ENCODE measurements at regions not wholly inside any gene's neighbourhood (a gene's known extent, or its start where the extent isn't known, plus 50 kb on each side); places are given as distances from the start of the nearest gene placed in this dataset.

- no peaks in the 10 kb centered on the region for H3K27me3 Mint-ChIP-seq (ENCODE audit: unreplicated experiment)
- H3K27ac Mint-ChIP-seq (ENCODE audit: unreplicated experiment), result no peak overlapping the region
Measured at GRCh38 chrX:4831574-4831973, 1118.1 kb upstream of the PRKX start.

GRCh38 chrX:4830880-4831557 is 1117.6 kb upstream of the PRKX start:
- no peaks in the 10 kb centered on the region for H3K4me1 Mint-ChIP-seq (ENCODE audit: unreplicated experiment)
- no peaks in the 10 kb centered on the region for H3K27me3 Mint-ChIP-seq (ENCODE audit: unreplicated experiment)
- peaks cover 39% of the 10 kb centered on the region for H3K9me3 Mint-ChIP-seq (ENCODE audit: unreplicated experiment)
- TF ChIP-seq CTCF (IDR thresholded peaks at IDR 0.05), result no peak
- H3K36me3 Mint-ChIP-seq (ENCODE audit: unreplicated experiment), result no peaks in the 10 kb centered on the region
- no peak overlapping the region for H3K27ac Mint-ChIP-seq (ENCODE audit: unreplicated experiment)
- no peak overlapping the region for H3K4me3 Mint-ChIP-seq (ENCODE audit: unreplicated experiment)
- DNase-seq (ENCODE audit: extremely low spot score, unreplicated experiment), result no peak

More at GRCh38 chrX:4831574-4831973, 1118.1 kb upstream of the PRKX start:
- H3K4me3 Mint-ChIP-seq (ENCODE audit: unreplicated experiment), result no peak overlapping the region
- no peaks in the 10 kb centered on the region for H3K36me3 Mint-ChIP-seq (ENCODE audit: unreplicated experiment)
- no peak for TF ChIP-seq CTCF (IDR thresholded peaks at IDR 0.05)
- no peaks in the 10 kb centered on the region for H3K4me1 Mint-ChIP-seq (ENCODE audit: unreplicated experiment)
- H3K9me3 Mint-ChIP-seq (ENCODE audit: unreplicated experiment), result peaks cover 38% of the 10 kb centered on the region
- no peak for DNase-seq (ENCODE audit: extremely low spot score, unreplicated experiment)

- H3K9me3 Mint-ChIP-seq (ENCODE audit: unreplicated experiment), result peaks cover 38% of the 10 kb centered on the region
- TF ChIP-seq CTCF (IDR thresholded peaks at IDR 0.05), result no peak
- DNase-seq (ENCODE audit: extremely low spot score, unreplicated experiment), result no peak
- no peaks in the 10 kb centered on the region for H3K36me3 Mint-ChIP-seq (ENCODE audit: unreplicated experiment)
- no peaks in the 10 kb centered on the region for H3K27me3 Mint-ChIP-seq (ENCODE audit: unreplicated experiment)
- H3K4me3 Mint-ChIP-seq (ENCODE audit: unreplicated experiment), result no peak overlapping the region
- no peak overlapping the region for H3K27ac Mint-ChIP-seq (ENCODE audit: unreplicated experiment)
- H3K4me1 Mint-ChIP-seq (ENCODE audit: unreplicated experiment), result no peaks in the 10 kb centered on the region
Measured at GRCh38 chrX:4825550-4825949, 1112.1 kb upstream of the PRKX start.

DNA sequence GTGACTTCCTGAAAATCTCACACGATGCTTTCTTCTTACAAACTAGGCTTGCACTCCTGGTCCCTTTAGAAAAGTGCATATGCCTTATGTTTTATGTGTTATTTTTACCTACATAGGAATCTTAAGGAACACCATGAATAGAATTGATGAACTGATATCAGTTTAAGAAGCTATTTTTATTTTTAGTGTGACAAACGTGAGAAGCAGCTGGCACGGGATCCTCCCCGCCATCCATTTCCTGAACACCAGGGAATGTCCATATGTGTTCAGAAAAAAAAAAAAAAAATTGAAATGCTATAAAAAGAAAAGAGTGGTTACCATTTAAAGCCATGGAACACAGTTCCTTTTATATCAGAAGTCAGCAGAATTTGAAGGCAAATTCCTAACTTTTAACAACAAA is 1096.1 kb upstream of the PRKX start:
- no peak for TF ChIP-seq CTCF (IDR thresholded peaks at IDR 0.05)
- no peaks in the 10 kb centered on the region for H3K27me3 Mint-ChIP-seq (ENCODE audit: unreplicated experiment)
- H3K9me3 Mint-ChIP-seq (ENCODE audit: unreplicated experiment), result peaks cover 34% of the 10 kb centered on the region
- no peak for DNase-seq (ENCODE audit: extremely low spot score, unreplicated experiment)
- H3K4me3 Mint-ChIP-seq (ENCODE audit: unreplicated experiment), result no peak overlapping the region
- no peaks in the 10 kb centered on the region for H3K4me1 Mint-ChIP-seq (ENCODE audit: unreplicated experiment)
- H3K27ac Mint-ChIP-seq (ENCODE audit: unreplicated experiment), result no peak overlapping the region
- H3K36me3 Mint-ChIP-seq (ENCODE audit: unreplicated experiment), result no peaks in the 10 kb centered on the region

- H3K9me3 Mint-ChIP-seq (ENCODE audit: unreplicated experiment), result peaks cover 46% of the 10 kb centered on the region
- no peaks in the 10 kb centered on the region for H3K27me3 Mint-ChIP-seq (ENCODE audit: unreplicated experiment)
Measured at GRCh38 chrX:4805502-4805901, 1092.1 kb upstream of the PRKX start.

More at GRCh38 chrX:4805502-4805901, 1092.1 kb upstream of the PRKX start:
- H3K4me1 Mint-ChIP-seq (ENCODE audit: unreplicated experiment), result no peaks in the 10 kb centered on the region
- H3K4me3 Mint-ChIP-seq (ENCODE audit: unreplicated experiment), result no peak overlapping the region
- no peak overlapping the region for H3K27ac Mint-ChIP-seq (ENCODE audit: unreplicated experiment)
- DNase-seq (ENCODE audit: extremely low spot score, unreplicated experiment), result no peak
- no peaks in the 10 kb centered on the region for H3K36me3 Mint-ChIP-seq (ENCODE audit: unreplicated experiment)
- no peak for TF ChIP-seq CTCF (IDR thresholded peaks at IDR 0.05)
